Thyroid gland (tissue), 4 donors: ENCODE measurements at regions not wholly inside any gene's neighbourhood (a gene's known extent, or its start where the extent isn't known, plus 50 kb on each side); places are given as distances from the start of the nearest gene placed in this dataset.

ENCODE experiments used
- POLR2A ChIP-seq, 2 donors: fragments of 450-650 bp; IDR thresholded peaks; one replicate each; pipeline ENCODE4 v1.6.1; 2017; ENCODE audit warnings: antibody characterized with exemption in 2 of 2, mild to moderate bottlenecking in 2 of 2, moderate library complexity in 1 of 2
- TF ChIP-seq, protein P1 (sequence below), 6 experiments: fragments of 200-600 bp in 3 of 6; fragments of 450-650 bp in 3 of 6; sonication (generic) in 3 of 6; IDR thresholded peaks; one replicate each; pipeline ENCODE4 v1.5.1; 2016 to 2019; ENCODE audit warnings: antibody characterized with exemption in 6 of 6, mild to moderate bottlenecking in 2 of 6, inconsistent platforms in 1 of 6, moderate library complexity in 1 of 6

DNA sequence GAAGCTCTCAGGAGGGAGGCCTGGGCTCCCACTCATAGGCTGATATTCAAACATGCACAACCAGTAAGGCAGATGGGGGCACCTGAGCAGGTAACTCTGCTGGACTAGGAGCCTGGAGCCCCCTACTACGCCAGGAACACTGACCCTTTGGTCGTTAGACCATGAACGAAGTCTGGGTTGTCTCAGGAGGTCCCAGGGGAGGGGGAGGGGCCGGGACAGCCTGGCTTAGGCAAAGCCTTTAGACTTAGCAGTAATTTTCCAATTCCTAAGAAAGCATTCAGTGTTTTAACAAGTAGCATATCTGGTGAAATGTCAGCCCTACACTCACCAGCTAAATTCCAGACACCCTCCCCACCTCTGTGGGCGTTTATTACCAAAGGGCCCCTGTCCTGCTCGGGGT lies 67.4 kb upstream of the ST8SIA2 start:
- TF ChIP-seq POLR2A (IDR thresholded peaks at IDR 0.05) = no peak
- TF ChIP-seq, protein P1, sequence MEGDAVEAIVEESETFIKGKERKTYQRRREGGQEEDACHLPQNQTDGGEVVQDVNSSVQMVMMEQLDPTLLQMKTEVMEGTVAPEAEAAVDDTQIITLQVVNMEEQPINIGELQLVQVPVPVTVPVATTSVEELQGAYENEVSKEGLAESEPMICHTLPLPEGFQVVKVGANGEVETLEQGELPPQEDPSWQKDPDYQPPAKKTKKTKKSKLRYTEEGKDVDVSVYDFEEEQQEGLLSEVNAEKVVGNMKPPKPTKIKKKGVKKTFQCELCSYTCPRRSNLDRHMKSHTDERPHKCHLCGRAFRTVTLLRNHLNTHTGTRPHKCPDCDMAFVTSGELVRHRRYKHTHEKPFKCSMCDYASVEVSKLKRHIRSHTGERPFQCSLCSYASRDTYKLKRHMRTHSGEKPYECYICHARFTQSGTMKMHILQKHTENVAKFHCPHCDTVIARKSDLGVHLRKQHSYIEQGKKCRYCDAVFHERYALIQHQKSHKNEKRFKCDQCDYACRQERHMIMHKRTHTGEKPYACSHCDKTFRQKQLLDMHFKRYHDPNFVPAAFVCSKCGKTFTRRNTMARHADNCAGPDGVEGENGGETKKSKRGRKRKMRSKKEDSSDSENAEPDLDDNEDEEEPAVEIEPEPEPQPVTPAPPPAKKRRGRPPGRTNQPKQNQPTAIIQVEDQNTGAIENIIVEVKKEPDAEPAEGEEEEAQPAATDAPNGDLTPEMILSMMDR (IDR thresholded peaks at IDR 0.05) = no peak
